GM12891 (cell line): ENCODE measurements at regions not wholly inside any gene's neighbourhood (a gene's known extent, or its start where the extent isn't known, plus 50 kb on each side); places are given as distances from the start of the nearest gene placed in this dataset.

Source experiments
- PAX5 ChIP-seq: IDR thresholded peaks from 2 replicates; pipeline ENCODE4 v1.6.1; 2011; ENCODE audit warnings: low read length, moderate library complexity, mild to moderate bottlenecking; ENCODE audit not compliant: insufficient read depth, severe bottlenecking
- POLR2A ChIP-seq: IDR thresholded peaks from 2 replicates; pipeline ENCODE4 v1.6.1; 2011; ENCODE audit warnings: low read depth, low read length, control low read depth
- POLR2AphosphoS5 ChIP-seq: IDR thresholded peaks from 2 replicates; pipeline ENCODE4 v1.6.1; 2011; ENCODE audit warnings: low read depth, low read length, control low read depth
- TAF1 ChIP-seq: IDR thresholded peaks from 2 replicates; pipeline ENCODE4 v1.6.1; 2011; ENCODE audit warnings: low read depth, low read length, control low read depth

DNA sequence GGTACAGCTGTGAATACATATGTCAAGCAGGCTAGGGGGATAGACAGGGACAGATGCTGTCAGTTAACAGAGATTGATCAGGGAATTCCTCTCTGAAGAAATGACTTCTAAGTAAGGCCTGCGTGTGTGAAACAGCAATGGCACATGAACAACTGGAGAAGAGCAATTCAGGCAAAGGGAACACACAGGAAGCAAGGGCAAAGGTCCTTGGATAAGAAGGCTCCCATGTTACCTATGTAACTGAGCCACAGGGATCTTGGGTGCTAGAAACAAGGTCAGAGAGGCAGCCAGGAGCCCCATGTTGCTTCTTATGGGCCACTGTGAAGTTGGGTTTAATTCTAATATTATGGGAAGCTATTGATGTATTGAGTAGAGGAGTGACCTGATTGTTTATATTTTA, 373.7 kb upstream of the ACVR2A start:
- TF ChIP-seq POLR2AphosphoS5 = no peak
- no peak for TF ChIP-seq POLR2A
- TF ChIP-seq TAF1 = no peak
- TF ChIP-seq PAX5 = no peak
